A549 (cell line): ENCODE measurements at regions not wholly inside any gene's neighbourhood (a gene's known extent, or its start where the extent isn't known, plus 50 kb on each side); places are given as distances from the start of the nearest gene placed in this dataset.

ENCODE experiments used
- CEBPB ChIP-seq, 2 experiments: fragments of >200 bp in 1 of 2; sonication (Bioruptor Twin) in 1 of 2; formaldehyde crosslinking in 1 of 2; IDR thresholded peaks; 2 replicates each; pipeline ENCODE4 v1.6.1; 2012 to 2016
- CHD4 ChIP-seq: fragments of 200-600 bp; sonication (generic); IDR thresholded peaks from 2 replicates; pipeline ENCODE4 v1.6.1; 2016; ENCODE audit warnings: antibody characterized with exemption, mild to moderate bottlenecking, borderline replicate concordance
- CTCF ChIP-seq: fragments of >200 bp; sonication (Bioruptor Twin); formaldehyde crosslinking; IDR thresholded peaks from 3 replicates; pipeline ENCODE4 v1.5.1; 2016
- ELK1 ChIP-seq: fragments of 150-350 bp; IDR thresholded peaks from 2 replicates; pipeline ENCODE4 v1.6.1; 2014; ENCODE audit warnings: low read depth, mild to moderate bottlenecking, low read length
- EP300 ChIP-seq, 2 experiments: fragments of >200 bp; sonication (Bioruptor Twin); formaldehyde crosslinking; IDR thresholded peaks; 2 replicates in 1 of 2; 3 replicates in 1 of 2; pipeline ENCODE4 v1.6.1; 2016 to 2017
- MAFK ChIP-seq: fragments of 450-650 bp; IDR thresholded peaks from 2 replicates; pipeline ENCODE4 v1.6.1; 2014; ENCODE audit not compliant: partially characterized antibody
- MAZ ChIP-seq: fragments of 150-350 bp; IDR thresholded peaks from 2 replicates; pipeline ENCODE4 v1.6.1; 2014; ENCODE audit warnings: antibody characterized with exemption, low read depth, low read length, borderline replicate concordance
- MYC ChIP-seq: IDR thresholded peaks from 2 replicates; pipeline ENCODE4 v1.6.1; 2012; ENCODE audit warnings: mild to moderate bottlenecking, inconsistent platforms, low read length, improper control_type of control experiment, borderline replicate concordance
- POLR2A ChIP-seq: IDR thresholded peaks from 2 replicates; pipeline ENCODE4 v1.6.1; 2012; ENCODE audit warnings: mild to moderate bottlenecking, low read length
- RCOR1 ChIP-seq: fragments of 150-350 bp; IDR thresholded peaks from 2 replicates; pipeline ENCODE4 v1.6.1; 2014; ENCODE audit warnings: antibody characterized with exemption, low read length, low read depth
- REST ChIP-seq: fragments of 200-600 bp; sonication (generic); IDR thresholded peaks from 2 replicates; pipeline ENCODE4 v1.6.1; 2016; ENCODE audit warnings: antibody characterized with exemption, mild to moderate bottlenecking, moderate library complexity
- RNF2 ChIP-seq: fragments of 200-600 bp; sonication (generic); IDR thresholded peaks from 2 replicates; pipeline ENCODE4 v1.6.1; 2016; ENCODE audit warnings: low read depth, mild to moderate bottlenecking, antibody characterized with exemption, moderate library complexity, borderline replicate concordance

- TF ChIP-seq CEBPB (IDR thresholded peaks at IDR 0.05) (no peak), MAZ (no peak), EP300 (IDR thresholded peaks at IDR 0.05) (no peak), MYC (no peak), REST (no peak), CTCF (no peak), ELK1 (no peak), POLR2A (no peak), CHD4 (no peak), RCOR1 (no peak), RNF2 (no peak), MAFK (no peak)
Observed at GRCh38 chr1:22387919-22388580, 63.6 kb upstream of the ZBTB40 start.
